ENCODE measurements at regions not wholly inside any gene's neighbourhood (a gene's known extent, or its start where the extent isn't known, plus 50 kb on each side); places are given as distances from the start of the nearest gene placed in this dataset.
"Not testable (repeated sequence)": the region's sequence is repeated elsewhere in the genome, so short reads cannot be mapped to it uniquely, and the experiment has no call there.

- intact Hi-C loops (cut with DNase I) = no loop called here
- no peaks in the 10 kb centered on the region for H3K4me1 ChIP-seq
- DNase-seq (ENCODE audit: low spot score in 2 of 2) = no peak
- no peaks in the 10 kb centered on the region for H3K36me3 ChIP-seq
- no peak for TF ChIP-seq CTCF (IDR thresholded peaks at IDR 0.05)
- no peaks in the 10 kb centered on the region for H3K27me3 ChIP-seq
- no peaks in the 10 kb centered on the region for H3K9me3 ChIP-seq
- no peak overlapping the region for H3K27ac ChIP-seq
- H3K4me3 ChIP-seq = no peak overlapping the region
These were observed 1068.6 kb downstream of the DNAJB9 start for GRCh38 chr7:109638321-109638720.

GRCh38 chr7:109639561-109639960 lies 1069.9 kb downstream of the DNAJB9 start:
- intact Hi-C loops (cut with DNase I) = no loop called here
- Histone ChIP-seq H3K36me3 (no peaks in the 10 kb centered on the region), H3K27me3 (no peaks in the 10 kb centered on the region), H3K4me1 (no peaks in the 10 kb centered on the region), H3K4me3 (no peak overlapping the region), H3K27ac (no peak overlapping the region), H3K9me3 (no peaks in the 10 kb centered on the region)
- no peak for DNase-seq (ENCODE audit: low spot score in 2 of 2)
- TF ChIP-seq CTCF (IDR thresholded peaks at IDR 0.05) = no peak

- TF ChIP-seq CTCF (IDR thresholded peaks at IDR 0.05) = no peak
- DNase-seq (ENCODE audit: low spot score in 2 of 2) = no peak
- Histone ChIP-seq H3K4me3 (no peak overlapping the region), H3K27ac (no peak overlapping the region), H3K9me3 (no peaks in the 10 kb centered on the region), H3K27me3 (no peaks in the 10 kb centered on the region), H3K4me1 (no peaks in the 10 kb centered on the region), H3K36me3 (no peaks in the 10 kb centered on the region)
- intact Hi-C loops (cut with DNase I) = no loop called here
These were observed 1071.8 kb downstream of the DNAJB9 start for GRCh38 chr7:109641445-109641844.

- no peak for TF ChIP-seq CTCF (IDR thresholded peaks at IDR 0.05)
- no peaks in the 10 kb centered on the region for H3K27me3 ChIP-seq
- no peaks in the 10 kb centered on the region for H3K9me3 ChIP-seq
- no peak for DNase-seq (ENCODE audit: low spot score in 2 of 2)
- H3K4me3 ChIP-seq = no peak overlapping the region
- H3K4me1 ChIP-seq = no peaks in the 10 kb centered on the region
- intact Hi-C loops (cut with DNase I) = no loop called here
- no peaks in the 10 kb centered on the region for H3K36me3 ChIP-seq
- no peak overlapping the region for H3K27ac ChIP-seq
These were observed 1076.5 kb downstream of the DNAJB9 start for GRCh38 chr7:109646124-109646523.

GRCh38 chr7:109646594-109646993 lies 1076.9 kb downstream of the DNAJB9 start:
- intact Hi-C loops (cut with DNase I); H3K9me3 ChIP-seq; H3K4me1 ChIP-seq; H3K27me3 ChIP-seq; DNase-seq (ENCODE audit: low spot score in 2 of 2); H3K27ac ChIP-seq; H3K36me3 ChIP-seq; H3K4me3 ChIP-seq: not testable (repeated sequence)

GRCh38 chr7:109647263-109647662 lies 1077.6 kb downstream of the DNAJB9 start:
- H3K27ac ChIP-seq; H3K27me3 ChIP-seq; H3K9me3 ChIP-seq; H3K4me1 ChIP-seq; H3K4me3 ChIP-seq; intact Hi-C loops (cut with DNase I); H3K36me3 ChIP-seq; DNase-seq (ENCODE audit: low spot score in 2 of 2): not testable (repeated sequence)

- Histone ChIP-seq H3K27ac (no peak overlapping the region), H3K4me3 (no peak overlapping the region), H3K36me3 (no peaks in the 10 kb centered on the region), H3K27me3 (no peaks in the 10 kb centered on the region), H3K9me3 (no peaks in the 10 kb centered on the region), H3K4me1 (no peaks in the 10 kb centered on the region)
- intact Hi-C loops (cut with DNase I) = no loop called here
- TF ChIP-seq CTCF (IDR thresholded peaks at IDR 0.05) = no peak
- no peak for DNase-seq (ENCODE audit: low spot score in 2 of 2)
These were observed 1089.6 kb downstream of the DNAJB9 start for GRCh38 chr7:109659261-109659660.

Data from ascending aorta (tissue), 2 donors.